ENCODE measurements at regions not wholly inside any gene's neighbourhood (a gene's known extent, or its start where the extent isn't known, plus 50 kb on each side); places are given as distances from the start of the nearest gene placed in this dataset.
A peak's percentile ranks its signal among the peaks of the same experiment; 100 is the strongest.
"Not testable (repeated sequence)": the region's sequence is repeated elsewhere in the genome, so short reads cannot be mapped to it uniquely, and the experiment has no call there.

DNA sequence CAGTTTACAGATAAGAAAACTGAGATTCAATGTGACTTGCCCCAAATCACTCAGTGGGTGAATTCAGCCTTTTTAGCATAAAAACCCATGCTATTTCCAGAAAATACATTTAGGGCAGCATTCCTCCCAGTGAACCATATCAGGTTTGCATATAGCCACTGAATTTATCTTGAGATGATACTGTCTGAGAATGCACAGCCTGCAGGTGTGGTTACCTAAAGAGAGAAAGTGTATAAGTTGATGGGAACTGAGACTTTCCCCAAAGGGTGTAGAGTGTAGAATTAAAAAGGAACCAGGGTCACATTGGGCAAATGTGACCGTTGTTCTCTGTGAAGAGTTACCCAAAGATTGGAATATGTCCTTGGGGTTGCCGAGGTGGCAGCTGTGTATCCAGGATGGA is 100.0 kb upstream of the PIK3R1 start:
- no peak for DNase-seq (ENCODE audit: low read depth)

GRCh38 chr5:68114378-68115040 is 101.0 kb upstream of the PIK3R1 start:
- peak; percentile 77 for DNase-seq (ENCODE audit: low read depth)

GRCh38 chr5:68112658-68113057 is 102.9 kb upstream of the PIK3R1 start:
- no peak for DNase-seq (ENCODE audit: low read depth)

DNA sequence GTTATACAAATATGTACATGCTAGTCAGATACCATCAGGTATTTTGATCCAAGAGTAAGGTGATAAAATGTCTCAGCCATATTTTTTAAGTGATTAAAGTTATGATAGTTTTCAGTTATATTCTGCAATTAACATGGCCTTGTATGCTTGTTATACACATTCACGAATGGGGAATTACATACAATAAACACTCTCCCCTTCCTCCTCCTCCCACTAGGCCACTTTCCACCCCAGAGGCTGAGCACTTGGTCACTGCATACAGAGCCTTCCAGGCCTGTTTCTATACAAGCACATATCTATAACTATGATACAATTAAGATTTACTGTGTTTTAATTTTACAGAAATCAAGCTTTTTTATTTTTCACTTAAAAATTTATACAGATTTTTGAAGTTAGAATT is 104.7 kb upstream of the PIK3R1 start:
- DNase-seq (ENCODE audit: low read depth): no peak

DNA sequence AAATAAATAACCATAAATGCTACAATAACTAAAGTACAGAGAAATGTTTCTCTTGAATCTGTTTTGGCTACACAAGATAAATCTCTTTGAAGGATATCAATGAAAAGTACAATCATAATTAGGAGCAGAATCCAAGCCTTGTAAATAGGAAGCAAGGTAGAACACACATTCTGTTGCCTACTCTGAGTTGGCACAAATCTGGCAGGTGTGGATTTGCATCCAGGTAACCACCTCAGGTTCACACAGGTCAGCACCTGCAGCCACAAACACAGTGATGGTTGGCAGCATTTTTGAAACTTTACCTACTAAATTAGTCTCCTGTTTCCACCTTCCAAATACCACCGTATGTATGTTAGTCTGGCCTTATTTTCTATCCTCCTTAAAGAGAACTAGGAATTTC is 105.3 kb upstream of the PIK3R1 start:
- no peak for DNase-seq (ENCODE audit: low read depth)

DNA sequence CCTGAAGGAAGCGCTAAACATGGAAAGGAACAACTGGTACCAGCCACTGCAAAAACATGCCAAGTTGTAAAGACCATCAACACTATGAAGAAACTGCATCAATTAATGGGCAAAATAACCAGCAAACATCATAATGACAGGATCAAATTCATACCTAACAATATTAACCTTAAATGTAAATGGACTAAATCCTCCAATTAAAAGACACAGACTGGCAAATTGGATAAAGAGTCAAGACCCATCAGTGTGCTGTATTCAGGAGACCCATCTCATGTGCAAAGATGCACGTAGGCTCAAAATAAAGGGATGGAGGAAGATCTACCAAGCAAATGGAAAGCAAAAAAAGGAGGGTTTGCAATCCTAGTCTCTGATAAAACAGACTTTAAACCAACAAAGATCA is 111.3 kb upstream of the PIK3R1 start:
- not testable (repeated sequence) for DNase-seq (ENCODE audit: low read depth)

DNA sequence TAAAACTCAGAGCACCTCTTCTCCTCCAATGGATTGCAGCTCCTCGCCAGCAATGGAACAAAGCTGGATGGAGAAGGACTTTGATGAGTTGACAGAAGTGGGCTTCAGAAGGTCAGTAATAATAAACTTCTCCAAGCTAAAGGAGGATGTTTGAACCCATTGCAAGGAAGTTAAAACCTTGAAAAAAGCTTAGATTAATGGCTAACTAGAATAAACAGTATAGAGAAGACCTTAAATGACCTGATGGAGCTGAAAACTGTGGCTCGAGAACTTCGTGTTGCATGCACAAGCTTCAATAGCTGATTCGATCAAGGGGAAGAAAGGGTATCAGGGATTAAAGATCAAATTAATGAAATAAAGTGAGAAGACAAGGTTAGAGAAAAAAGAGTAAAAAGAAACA is 112.3 kb upstream of the PIK3R1 start:
- not testable (repeated sequence) for DNase-seq (ENCODE audit: low read depth)

DNA sequence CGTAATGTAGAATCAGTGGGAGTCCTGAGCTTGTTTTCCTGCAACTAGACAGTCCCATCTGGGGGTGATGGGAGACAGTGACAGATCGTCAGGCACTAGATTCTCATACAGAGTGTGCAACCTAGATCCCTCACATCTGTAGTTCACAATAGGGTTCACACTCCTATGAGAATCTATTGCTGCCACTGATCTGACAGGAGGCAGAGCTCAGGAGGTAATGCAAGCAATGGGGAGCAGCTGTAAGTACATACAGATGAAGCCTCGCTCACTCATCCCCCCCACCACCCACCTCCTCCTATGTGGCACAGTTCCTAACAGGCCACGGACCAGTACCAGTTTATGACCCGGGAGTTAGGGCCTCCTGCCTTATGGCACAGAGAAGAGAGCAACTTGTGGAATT is 116.2 kb upstream of the PIK3R1 start:
- no peak for DNase-seq (ENCODE audit: low read depth)

DNA sequence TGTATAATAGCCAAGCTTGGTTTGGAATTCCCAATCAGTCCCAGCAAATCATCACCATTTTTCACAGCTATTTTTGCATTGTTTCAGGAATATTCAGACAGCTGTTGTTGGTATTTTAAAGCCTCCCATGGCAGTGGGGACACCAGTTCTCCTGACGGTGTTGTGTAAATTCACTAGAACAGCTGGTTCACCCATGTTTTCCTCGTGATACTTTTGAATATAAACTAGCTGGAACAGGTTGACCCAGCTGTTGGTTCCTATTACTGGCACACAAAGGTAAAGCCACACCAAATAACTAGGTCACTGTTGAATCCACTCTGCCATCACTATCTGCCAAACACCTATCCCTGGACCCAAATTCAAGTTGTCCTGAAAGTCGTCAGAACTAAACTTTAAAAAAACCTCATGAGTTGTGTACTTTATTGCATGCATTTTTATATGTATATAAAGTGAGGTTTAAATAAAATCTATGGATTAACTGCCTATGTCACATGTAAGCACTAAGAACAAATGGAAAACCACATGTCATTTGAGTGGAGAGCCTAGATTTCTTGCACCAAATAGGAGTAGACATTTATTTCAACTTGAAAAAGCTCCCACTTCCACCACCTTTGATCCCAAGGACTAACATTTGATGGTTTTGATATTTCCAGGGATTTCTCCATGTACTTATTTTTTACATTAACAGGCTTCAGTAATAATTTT is 121.9 kb upstream of the PIK3R1 start:
- DNase-seq (ENCODE audit: low read depth): no peak

DNA sequence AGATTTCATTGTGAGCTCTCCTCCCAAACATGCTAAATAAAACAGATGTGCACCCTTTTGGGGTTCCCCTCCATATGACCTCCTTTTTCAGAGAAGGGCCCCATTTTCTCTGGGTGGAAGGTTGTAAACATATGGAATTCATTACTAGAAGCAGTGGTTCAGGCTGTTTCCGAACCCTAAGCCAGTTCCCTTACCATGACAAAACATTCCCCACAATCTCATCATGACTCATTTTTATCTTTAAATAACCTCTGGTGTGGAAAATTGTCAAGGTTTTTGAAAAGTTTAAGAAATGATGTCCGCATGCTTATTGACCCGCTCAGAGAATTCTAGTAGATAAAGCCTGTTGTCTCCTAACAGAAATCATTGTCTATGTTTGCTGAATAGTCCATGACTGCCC is 127.3 kb upstream of the PIK3R1 start:
- DNase-seq (ENCODE audit: low read depth): peak; percentile 62

- DNase-seq (ENCODE audit: low read depth): no peak
These were observed 127.7 kb upstream of the PIK3R1 start for GRCh38 chr5:68087866-68088265.

GRCh38 chr5:68086857-68087256 is 128.7 kb upstream of the PIK3R1 start:
- DNase-seq (ENCODE audit: low read depth): peak; percentile 71

DNA sequence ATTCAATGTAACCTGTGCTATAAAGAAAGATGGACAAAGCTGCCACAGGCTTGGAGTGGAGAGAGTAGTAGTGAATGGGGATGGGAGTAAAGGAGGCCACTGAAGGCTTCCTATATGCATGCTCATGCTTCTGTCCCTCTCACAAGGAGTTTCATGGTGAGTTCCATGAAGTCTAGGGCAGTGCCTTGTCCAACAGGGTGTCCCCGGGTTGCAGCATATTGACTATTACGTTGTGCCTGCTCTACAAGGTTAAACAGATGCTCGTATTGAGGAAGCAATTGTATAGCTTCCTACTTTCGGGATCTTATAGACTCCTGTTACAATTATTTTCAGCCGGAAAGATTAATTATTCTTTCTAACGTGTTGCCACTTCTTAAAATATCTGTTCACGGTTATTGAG is 129.1 kb upstream of the PIK3R1 start:
- no peak for DNase-seq (ENCODE audit: low read depth)

GRCh38 chr5:68084396-68084795 is 131.2 kb upstream of the PIK3R1 start:
- no peak for DNase-seq (ENCODE audit: low read depth)

DNA sequence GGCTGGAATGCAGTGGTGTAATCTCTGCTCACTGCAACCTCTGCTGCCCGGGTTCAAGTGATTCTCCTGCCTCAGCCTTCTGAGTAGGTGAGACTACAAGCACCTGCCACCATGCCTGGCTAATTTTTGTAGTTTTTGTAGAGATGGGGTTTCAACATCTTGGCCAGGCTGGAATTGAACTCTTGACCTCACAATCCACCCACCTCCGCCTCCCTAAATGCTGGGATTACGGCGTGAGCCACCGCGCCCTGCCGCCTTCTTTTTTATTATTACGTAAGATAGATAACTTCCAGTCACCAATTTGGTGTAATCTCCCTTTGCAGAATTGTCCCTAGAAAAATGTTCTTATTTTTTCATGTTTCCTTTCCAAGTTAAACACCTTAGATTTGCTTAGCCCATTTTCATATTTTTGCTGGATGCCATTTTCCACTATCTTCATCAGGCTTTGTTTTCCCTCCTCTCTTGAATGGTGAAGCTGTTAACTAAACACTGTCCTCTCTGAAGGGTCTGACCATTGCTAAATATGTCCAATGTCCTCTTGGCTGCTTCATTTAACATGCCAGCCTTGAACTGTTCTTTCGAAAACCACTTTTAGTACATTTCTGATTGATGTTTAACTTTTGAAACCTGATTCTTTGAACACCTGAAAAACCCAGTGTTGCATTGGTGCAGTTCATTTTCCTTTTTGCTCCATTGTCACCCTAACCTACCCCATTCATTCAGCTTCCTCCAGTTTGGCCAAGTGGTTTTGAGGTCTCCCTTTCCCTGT is 135.1 kb upstream of the PIK3R1 start:
- DNase-seq (ENCODE audit: low read depth): no peak

GRCh38 chr5:68077349-68077894 is 138.1 kb upstream of the PIK3R1 start:
- no peak for DNase-seq (ENCODE audit: low read depth)

GRCh38 chr5:68074633-68075032 is 140.9 kb upstream of the PIK3R1 start:
- DNase-seq (ENCODE audit: low read depth): no peak

GRCh38 chr5:68074048-68074632 is 141.4 kb upstream of the PIK3R1 start:
- no peak for DNase-seq (ENCODE audit: low read depth)

DNA sequence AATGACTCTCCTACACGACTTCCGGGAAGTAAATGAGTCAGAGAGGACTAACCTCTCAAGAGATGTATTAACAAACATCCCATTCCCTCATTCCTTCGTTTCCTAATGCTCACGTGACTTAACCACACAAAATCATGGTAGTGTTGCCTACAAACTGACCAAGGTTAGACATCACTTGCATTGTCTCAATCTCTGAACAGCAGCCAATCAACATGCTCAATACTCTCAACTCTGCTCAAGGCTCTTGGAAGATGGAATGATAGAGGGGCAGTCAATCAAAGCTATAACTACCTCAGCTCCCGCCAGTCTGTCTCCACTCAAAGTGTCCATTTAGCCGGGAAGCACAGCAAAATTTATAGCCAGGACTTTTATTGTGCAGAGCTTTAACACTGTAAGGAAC is 143.8 kb upstream of the PIK3R1 start:
- no peak for DNase-seq (ENCODE audit: low read depth)

GRCh38 chr5:68071282-68071632 is 144.3 kb upstream of the PIK3R1 start:
- no peak for DNase-seq (ENCODE audit: low read depth)

GRCh38 chr5:68070591-68071281 is 144.8 kb upstream of the PIK3R1 start:
- DNase-seq (ENCODE audit: low read depth): peak; percentile 29
